NT2/D1 (cell line): ENCODE measurements at regions not wholly inside any gene's neighbourhood (a gene's known extent, or its start where the extent isn't known, plus 50 kb on each side); places are given as distances from the start of the nearest gene placed in this dataset.

Source experiments
- DNase-seq: peaks from one replicate; pipeline ENCODE4 v3.0.0-alpha.2; 2011; ENCODE audit warnings: low read depth, low spot score
- H3K27me3 ChIP-seq: 2 replicates; pipeline ENCODE4 v1.6.0; 2011; ENCODE audit warnings: mild to moderate bottlenecking; ENCODE audit not compliant: insufficient read length, insufficient read depth
- H3K36me3 ChIP-seq: 2 replicates; pipeline ENCODE4 v1.6.1; 2011; ENCODE audit warnings: mild to moderate bottlenecking, low read length, mixed read lengths; ENCODE audit not compliant: insufficient read depth, insufficient read length
- H3K4me1 ChIP-seq: 2 replicates; pipeline ENCODE4 v1.5.1; 2011; ENCODE audit not compliant: insufficient read depth, insufficient read length
- H3K4me3 ChIP-seq: 2 replicates; pipeline ENCODE4 v1.5.1; 2011; ENCODE audit warnings: low read depth; ENCODE audit not compliant: insufficient read length
- H3K9ac ChIP-seq: 2 replicates; pipeline ENCODE4 v1.6.0; 2011; ENCODE audit warnings: low read depth; ENCODE audit not compliant: insufficient read length
- H3K9me3 ChIP-seq: 2 replicates; pipeline ENCODE4 v1.5.1; 2011; ENCODE audit warnings: mild to moderate bottlenecking, low read length; ENCODE audit not compliant: insufficient read depth
- SUZ12 ChIP-seq: IDR thresholded peaks from 2 replicates; pipeline ENCODE4 v1.6.1; 2011; ENCODE audit not compliant: insufficient read length, insufficient read depth; ENCODE audit errors: extremely low read depth
- YY1 ChIP-seq: IDR thresholded peaks from 2 replicates; pipeline ENCODE4 v1.6.1; 2011; ENCODE audit not compliant: insufficient read length, insufficient read depth
- ZNF274 ChIP-seq: IDR thresholded peaks from 2 replicates; pipeline ENCODE4 v1.6.1; 2011; ENCODE audit warnings: mild to moderate bottlenecking, low read depth, low read length

GRCh38 chr22:48825802-48826520 is 1001.7 kb downstream of the BRD1 start:
- Histone ChIP-seq H3K9me3 (no peaks in the 10 kb centered on the region), H3K36me3 (no peaks in the 10 kb centered on the region), H3K27me3 (no peaks in the 10 kb centered on the region), H3K9ac (no peak overlapping the region), H3K4me3 (no peak overlapping the region), H3K4me1 (peaks cover 15% of the 10 kb centered on the region)
- DNase-seq = no peak
- TF ChIP-seq SUZ12 (no peak), ZNF274 (no peak), YY1 (no peak)

- Histone ChIP-seq H3K27me3 (no peaks in the 10 kb centered on the region), H3K9me3 (no peaks in the 10 kb centered on the region), H3K4me3 (no peak overlapping the region), H3K4me1 (peaks cover 15% of the 10 kb centered on the region), H3K9ac (no peak overlapping the region), H3K36me3 (no peaks in the 10 kb centered on the region)
- DNase-seq = no peak
- no peak for TF ChIP-seq SUZ12
- no peak for TF ChIP-seq ZNF274
- no peak for TF ChIP-seq YY1
Measured at GRCh38 chr22:48824712-48825651, 1002.7 kb downstream of the BRD1 start.

GRCh38 chr22:48823941-48824340 is 1003.7 kb downstream of the BRD1 start:
- H3K4me3 ChIP-seq = no peak overlapping the region
- H3K36me3 ChIP-seq = no peaks in the 10 kb centered on the region
- H3K27me3 ChIP-seq = no peaks in the 10 kb centered on the region
- peaks cover 15% of the 10 kb centered on the region for H3K4me1 ChIP-seq
- no peaks in the 10 kb centered on the region for H3K9me3 ChIP-seq
- no peak overlapping the region for H3K9ac ChIP-seq
- TF ChIP-seq ZNF274 = no peak
- no peak for TF ChIP-seq SUZ12
- TF ChIP-seq YY1 = no peak
- no peak for DNase-seq

- H3K9ac ChIP-seq = no peak overlapping the region
- no peak overlapping the region for H3K4me3 ChIP-seq
- no peaks in the 10 kb centered on the region for H3K9me3 ChIP-seq
- DNase-seq = no peak
- no peaks in the 10 kb centered on the region for H3K36me3 ChIP-seq
- TF ChIP-seq YY1 (no peak), ZNF274 (no peak), SUZ12 (no peak)
- no peaks in the 10 kb centered on the region for H3K27me3 ChIP-seq
- H3K4me1 ChIP-seq = peaks cover 11% of the 10 kb centered on the region
Measured at GRCh38 chr22:48822278-48823233, 1005.1 kb downstream of the BRD1 start.

GRCh38 chr22:48821727-48822126 is 1005.9 kb downstream of the BRD1 start:
- no peaks in the 10 kb centered on the region for H3K36me3 ChIP-seq
- no peak for TF ChIP-seq ZNF274
- no peak for TF ChIP-seq YY1
- no peak for TF ChIP-seq SUZ12

GRCh38 chr22:48821346-48821690 is 1006.4 kb downstream of the BRD1 start:
- Histone ChIP-seq H3K27me3 (no peaks in the 10 kb centered on the region), H3K4me1 (peaks cover 7% of the 10 kb centered on the region), H3K4me3 (no peak overlapping the region), H3K9me3 (no peaks in the 10 kb centered on the region), H3K36me3 (no peaks in the 10 kb centered on the region), H3K9ac (no peak overlapping the region)
- TF ChIP-seq ZNF274 (no peak), YY1 (no peak), SUZ12 (no peak)
- DNase-seq = no peak

More at GRCh38 chr22:48821727-48822126, 1005.9 kb downstream of the BRD1 start:
- Histone ChIP-seq H3K4me3 (no peak overlapping the region), H3K27me3 (no peaks in the 10 kb centered on the region), H3K9me3 (no peaks in the 10 kb centered on the region), H3K4me1 (peaks cover 11% of the 10 kb centered on the region), H3K9ac (no peak overlapping the region)
- DNase-seq = no peak
